ENCODE measurements at regions not wholly inside any gene's neighbourhood (a gene's known extent, or its start where the extent isn't known, plus 50 kb on each side); places are given as distances from the start of the nearest gene placed in this dataset.

DNA sequence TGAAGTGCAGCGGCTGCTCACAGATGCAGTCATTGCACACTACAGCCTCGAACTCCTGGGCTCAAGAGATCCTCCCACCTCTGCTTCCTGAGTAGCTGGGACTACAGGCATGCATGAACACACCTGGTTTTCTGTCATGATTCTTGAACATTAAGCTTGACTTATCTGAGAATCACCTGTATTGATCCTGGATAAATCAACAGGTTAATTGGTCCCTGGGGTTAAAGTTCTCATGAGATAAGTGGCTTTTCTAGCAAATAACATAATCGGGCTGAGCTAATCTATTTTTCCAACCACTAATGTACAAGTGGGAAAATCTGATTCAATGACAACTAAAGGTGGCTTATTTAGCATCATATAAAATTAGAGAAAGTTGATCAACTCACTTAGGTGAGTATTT, 56.0 kb upstream of the LRAT start:
- TF ChIP-seq, protein P1, sequence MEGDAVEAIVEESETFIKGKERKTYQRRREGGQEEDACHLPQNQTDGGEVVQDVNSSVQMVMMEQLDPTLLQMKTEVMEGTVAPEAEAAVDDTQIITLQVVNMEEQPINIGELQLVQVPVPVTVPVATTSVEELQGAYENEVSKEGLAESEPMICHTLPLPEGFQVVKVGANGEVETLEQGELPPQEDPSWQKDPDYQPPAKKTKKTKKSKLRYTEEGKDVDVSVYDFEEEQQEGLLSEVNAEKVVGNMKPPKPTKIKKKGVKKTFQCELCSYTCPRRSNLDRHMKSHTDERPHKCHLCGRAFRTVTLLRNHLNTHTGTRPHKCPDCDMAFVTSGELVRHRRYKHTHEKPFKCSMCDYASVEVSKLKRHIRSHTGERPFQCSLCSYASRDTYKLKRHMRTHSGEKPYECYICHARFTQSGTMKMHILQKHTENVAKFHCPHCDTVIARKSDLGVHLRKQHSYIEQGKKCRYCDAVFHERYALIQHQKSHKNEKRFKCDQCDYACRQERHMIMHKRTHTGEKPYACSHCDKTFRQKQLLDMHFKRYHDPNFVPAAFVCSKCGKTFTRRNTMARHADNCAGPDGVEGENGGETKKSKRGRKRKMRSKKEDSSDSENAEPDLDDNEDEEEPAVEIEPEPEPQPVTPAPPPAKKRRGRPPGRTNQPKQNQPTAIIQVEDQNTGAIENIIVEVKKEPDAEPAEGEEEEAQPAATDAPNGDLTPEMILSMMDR (conservative IDR thresholded peaks at IDR 0.05; ENCODE audit: low read depth, low read length): no peak
- TF ChIP-seq EZH2 (IDR thresholded peaks at IDR 0.05; ENCODE audit: borderline replicate concordance, low read depth, low read length, poor library complexity, severe bottlenecking): no peak
